ENCODE measurements at regions not wholly inside any gene's neighbourhood (a gene's known extent, or its start where the extent isn't known, plus 50 kb on each side); places are given as distances from the start of the nearest gene placed in this dataset.
A peak's percentile ranks its signal among the peaks of the same experiment; 100 is the strongest.

- no peak for DNase-seq
These were observed 187.8 kb downstream of the MYLK4 start for GRCh38 chr6:2562721-2563451.

- DNase-seq, result no peak
These were observed 189.6 kb downstream of the MYLK4 start for GRCh38 chr6:2560917-2561698.

DNA sequence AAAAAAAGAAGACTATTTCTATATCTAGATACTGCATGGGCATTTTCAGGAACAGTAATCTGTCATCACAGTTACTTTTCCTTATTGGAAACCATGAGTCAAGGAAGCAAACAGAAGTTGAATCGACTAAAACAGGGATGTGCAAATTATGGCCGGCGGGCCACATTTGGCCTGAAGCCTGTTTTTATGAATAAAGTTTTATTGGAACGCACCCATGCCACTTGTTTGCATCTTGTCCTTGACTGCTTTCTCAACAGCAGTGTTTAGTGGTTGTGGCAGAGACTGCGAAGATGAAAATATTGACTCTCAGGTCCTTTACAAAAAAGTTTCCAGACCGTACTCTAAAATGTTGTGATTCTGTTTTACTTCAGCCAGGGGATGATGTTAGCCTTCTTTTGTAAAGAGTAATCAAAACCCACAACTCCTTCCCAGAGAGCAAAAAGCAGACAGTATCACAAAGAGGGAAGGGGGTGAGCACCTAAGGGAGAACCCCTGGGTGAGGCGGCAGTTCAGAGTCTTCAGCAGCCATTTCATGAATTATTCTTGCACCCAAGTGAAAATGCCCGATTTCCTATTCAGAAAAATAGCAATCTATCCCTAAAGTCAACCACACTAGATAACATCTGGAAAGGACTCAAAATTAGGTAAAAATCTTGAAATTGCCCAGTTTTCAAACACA lies 190.4 kb downstream of the MYLK4 start:
- no peak for DNase-seq

DNA sequence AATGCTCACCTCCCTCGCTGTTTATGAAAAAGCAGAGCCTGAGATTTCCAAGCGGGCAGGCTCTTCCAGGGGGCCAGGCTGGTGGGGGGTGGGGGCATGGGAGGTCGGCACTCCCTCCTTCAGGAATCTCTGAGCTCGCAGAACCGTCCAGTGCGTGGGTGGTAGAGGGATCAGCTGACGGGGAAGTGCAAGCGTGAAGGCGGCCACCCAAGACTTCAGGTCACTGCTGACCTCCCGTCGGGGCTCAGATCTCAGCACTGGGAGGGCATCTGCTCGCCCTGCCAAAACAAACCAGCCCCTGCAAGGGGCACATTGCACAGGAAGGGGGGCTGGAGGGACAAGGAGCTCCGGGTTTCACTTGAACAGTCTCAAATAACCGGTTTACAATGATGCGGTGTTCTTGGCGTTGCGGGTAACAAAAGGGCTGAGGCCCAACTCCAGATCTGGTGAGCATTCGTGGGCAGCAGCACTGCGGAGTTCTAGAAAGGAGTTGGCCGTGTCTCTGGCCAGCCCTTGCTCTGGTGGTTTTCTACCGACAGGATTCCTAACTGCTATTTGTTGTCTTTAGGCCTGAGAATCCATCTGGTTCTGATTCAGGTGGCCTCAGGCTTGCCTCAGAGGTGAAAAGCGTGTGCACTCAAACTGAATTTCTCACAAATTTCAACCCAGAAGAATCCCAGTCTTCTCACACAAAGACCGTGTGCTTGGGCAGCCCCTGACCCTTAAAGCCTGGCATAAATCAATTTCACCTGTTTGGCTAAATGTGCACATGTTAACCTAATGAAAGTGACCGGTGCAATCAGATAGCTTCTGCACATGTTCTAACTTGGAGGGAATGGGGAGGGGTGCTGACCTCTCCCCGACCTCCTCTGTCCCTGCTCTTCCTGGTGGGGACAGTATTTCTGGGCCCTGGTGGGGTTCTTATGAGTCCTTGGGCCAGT lies 191.6 kb downstream of the MYLK4 start:
- DNase-seq, result no peak

GRCh38 chr6:2558098-2558680 lies 192.5 kb downstream of the MYLK4 start:
- no peak for DNase-seq

DNA sequence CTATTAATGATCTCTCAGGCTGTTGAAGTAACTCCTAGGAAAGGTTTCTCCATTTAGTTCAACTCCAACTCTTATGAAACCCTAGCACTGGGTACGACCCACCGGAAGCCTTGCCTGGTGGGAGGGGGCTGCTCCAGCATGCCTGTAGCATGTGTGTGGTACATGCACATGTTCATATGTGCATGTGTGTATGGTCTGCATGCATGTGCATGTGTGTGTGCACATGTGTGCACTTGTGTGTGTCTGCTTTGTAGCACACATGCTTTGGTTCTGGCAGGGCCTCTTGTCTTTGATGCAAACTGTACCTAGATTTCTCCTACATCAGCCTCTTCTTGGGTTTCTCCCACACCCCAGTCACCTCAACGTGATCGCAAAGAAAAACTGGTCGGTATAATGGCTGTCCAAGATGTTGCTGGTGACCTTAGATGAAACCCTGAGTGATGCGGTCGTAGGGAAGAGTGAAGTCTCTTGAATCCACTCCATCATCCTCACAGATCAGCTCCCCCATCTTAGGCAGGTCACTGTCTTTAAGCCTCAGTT lies 193.5 kb downstream of the MYLK4 start:
- DNase-seq, result no peak

DNA sequence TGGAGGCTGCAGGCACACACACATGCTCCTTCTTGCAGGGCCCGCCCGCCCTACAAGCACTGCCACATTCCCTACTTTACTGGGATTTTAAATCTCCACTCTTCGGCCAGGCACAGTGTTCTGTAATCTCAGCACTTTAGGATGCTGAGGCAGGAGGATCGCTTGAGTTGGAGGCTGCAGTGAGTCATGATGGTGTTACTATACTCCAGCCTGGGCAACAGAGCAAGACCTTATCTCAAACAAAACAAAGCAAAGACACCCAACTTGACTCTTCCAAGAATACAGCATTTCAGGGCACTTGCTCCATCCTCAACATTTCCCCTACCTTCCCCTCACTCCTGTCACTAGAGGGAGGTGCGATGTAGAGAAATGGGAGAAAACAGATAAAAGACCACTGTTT lies 194.0 kb downstream of the MYLK4 start:
- DNase-seq, result no peak

- no peak for DNase-seq
These were observed 196.0 kb downstream of the MYLK4 start for GRCh38 chr6:2554651-2555260.

DNA sequence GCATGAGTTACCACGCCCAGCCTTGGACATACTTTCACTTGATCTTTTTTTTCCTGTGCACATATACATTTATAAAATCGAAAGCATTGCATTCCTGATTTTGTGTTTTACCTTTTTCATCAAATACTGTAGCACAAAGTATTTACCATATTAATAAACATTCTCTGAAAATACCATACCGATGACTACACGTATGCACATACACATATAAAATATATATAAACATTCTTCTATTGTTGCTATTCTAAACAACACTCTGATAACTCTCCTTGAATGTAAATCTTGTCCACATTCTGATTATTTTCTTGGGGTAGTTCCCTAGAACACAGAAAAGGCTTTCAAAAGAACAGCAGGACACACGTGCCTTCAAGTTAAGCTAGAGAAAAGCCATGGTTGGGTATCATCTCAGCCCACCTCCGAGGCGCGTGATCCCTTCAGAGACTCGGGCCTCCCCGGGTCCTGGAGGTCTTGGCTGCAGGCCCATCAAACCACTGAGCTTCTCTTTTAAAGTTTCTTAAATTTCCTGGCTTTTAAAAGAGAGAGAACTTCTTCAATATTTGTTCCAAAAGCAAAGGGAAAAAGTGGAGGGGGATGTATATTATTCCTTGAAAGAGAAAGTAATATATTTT lies 198.1 kb downstream of the MYLK4 start:
- no peak for DNase-seq

DNA sequence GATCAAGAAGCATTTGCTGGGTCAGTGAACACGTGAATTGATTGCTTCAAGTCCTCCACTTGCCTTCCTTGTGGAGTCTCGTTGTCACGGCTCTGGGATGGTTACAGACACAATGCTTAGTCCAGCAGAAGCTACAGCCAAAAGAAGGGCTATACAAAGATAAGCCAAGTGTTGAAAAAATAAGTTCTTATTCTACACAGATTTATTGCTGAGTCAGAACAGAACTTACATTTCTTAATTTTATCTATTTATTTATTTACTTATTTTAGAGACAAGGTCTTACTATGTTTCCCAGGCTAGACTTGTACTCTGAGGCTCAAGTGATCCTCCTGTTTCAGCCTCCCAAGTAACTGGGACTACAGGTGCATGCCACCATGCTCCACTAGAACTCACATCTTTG lies 199.0 kb downstream of the MYLK4 start:
- no peak for DNase-seq

- DNase-seq, result no peak
These were observed 200.5 kb downstream of the MYLK4 start for GRCh38 chr6:2550247-2550646.

DNA sequence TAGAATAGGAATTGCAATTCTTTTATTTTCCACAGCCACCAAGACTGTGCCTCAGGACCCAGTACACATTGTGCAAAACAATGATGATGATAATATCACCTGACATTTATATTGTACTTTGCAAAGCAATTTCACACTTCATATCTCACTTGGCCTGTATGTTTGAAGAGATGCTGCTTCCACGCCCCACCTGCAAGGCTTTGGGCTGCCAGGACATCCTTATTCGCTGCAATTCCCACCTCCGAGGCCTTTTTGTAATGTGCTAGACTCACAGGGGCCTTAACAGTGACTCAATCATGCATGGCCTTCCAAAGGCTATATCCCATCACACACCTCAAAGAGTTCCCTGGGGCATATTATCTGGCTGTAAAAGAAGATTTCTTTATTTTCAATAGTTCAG lies 200.9 kb downstream of the MYLK4 start:
- DNase-seq, result no peak

- DNase-seq, result no peak
These were observed 203.4 kb downstream of the MYLK4 start for GRCh38 chr6:2547355-2547754.

DNA sequence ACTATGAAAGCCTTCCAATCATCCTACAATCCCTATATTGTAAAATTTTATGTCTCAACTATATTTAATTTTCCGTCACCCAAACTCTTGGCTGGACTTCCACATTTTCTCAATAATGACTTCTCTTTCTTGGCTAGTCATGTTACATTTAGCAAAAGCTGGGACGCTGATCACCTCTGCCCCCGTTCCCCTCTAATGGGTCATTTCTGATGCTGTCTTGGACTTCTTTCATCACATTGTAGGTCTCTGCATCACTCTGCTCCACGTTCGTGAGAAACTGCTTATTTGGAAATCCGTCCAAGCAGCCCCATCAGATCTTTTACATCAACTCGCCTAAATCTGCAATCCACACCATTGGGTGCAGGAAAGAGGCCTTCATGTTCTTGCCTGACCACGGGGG lies 203.8 kb downstream of the MYLK4 start:
- no peak for DNase-seq

DNA sequence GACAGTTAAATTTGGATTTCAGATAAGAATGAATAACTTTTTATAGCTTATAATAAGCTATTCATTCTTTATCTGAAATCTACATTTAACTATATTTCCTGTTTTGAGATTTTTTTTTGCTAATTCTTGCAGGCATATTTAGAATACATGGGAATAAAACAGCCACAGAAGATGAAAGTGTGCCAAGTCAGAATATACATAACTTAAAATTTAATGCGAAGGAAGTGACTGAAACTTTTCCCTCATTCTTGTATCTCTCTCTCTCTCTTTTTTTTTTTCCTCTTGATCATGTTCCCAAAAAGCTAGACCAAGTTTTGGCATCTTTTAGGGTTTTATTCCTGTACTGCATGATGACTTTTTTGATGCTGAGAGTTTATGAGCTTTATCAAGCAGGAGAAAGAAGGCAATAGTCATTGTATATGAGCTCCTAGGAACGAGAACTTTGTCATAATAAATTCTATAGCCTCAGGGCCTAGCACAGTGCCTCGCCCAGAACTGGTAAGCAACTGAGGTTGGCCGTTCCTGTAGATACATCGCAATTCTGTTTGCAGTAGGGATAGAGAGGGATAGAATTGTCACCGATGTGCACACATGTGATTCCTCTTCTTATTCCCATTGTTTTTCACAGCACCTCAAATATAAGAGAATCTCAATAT lies 205.2 kb downstream of the MYLK4 start:
- DNase-seq, result no peak

DNA sequence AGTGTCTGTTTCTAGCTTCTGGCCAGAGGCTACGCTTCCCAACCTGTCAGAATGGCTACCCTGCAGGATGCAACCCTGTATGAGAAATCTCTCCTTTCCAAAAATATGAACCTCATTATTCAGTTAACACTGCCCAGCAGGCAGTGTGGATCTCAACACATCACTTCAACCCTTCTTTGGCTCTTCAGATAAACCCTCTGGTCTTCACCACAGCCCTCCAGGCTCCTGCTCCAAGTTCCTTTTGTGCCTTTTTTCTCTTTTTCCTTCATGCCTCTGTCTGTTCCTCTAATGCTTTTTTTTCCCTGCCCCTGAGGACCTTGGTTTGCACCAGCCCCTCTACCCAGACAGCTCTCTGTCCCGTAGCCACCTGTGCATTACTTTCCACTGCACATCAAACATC lies 207.4 kb downstream of the MYLK4 start:
- no peak for DNase-seq

DNA sequence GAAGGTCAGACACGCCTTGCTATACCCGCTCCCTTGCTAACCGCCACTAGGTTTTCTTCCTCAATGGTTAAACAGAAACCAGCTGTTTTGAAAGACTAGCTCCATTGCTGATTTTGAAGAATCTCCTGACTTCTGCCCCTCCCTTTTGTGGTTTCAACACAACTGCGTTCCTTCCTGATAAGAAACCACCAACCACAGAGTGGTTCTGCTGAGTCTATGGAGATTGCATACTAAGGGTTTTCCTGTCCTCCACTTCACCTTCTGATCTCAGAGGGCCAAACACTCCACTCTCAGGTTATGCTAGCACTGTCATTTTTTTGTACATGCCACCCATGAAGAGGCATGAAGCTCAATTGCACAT lies 207.9 kb downstream of the MYLK4 start:
- peak; percentile 25 for DNase-seq

DNA sequence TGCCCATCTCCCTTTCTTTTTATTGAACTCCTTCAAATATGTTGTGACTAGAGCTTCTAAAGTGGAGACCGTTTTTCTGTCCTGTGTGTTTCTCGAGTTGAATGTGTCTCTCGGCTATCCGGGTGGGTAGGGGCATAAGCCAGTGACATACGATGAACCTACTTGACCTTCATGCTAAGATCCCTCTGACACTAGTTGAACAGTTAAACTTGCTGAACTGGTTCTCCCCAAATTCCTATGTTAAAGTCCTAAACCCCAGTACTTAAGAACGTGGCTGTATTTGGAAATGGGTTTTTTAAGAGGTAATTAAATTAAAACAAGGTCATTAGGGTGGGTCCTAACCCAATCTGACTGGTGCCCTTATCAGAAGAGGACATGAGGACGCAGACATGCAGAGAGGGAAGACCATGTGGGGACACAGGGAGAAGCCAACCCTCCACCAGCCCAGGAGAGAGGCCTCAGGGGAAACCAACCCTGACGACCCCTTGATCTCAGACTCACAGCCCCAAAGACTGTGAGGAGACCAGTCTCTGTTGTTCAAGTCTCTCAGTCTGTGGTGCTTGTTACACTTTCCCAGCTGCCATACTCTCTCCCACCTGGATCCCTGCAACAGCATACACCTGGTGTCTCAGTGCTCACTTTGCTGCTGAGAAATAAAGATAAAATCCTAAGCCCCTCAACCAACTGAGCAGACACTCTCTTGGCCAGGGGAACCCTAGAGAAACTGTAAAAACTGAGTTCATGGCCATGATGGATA lies 208.4 kb downstream of the MYLK4 start:
- DNase-seq, result no peak

- DNase-seq, result no peak
These were observed 214.3 kb downstream of the MYLK4 start for GRCh38 chr6:2536451-2536850.

DNA sequence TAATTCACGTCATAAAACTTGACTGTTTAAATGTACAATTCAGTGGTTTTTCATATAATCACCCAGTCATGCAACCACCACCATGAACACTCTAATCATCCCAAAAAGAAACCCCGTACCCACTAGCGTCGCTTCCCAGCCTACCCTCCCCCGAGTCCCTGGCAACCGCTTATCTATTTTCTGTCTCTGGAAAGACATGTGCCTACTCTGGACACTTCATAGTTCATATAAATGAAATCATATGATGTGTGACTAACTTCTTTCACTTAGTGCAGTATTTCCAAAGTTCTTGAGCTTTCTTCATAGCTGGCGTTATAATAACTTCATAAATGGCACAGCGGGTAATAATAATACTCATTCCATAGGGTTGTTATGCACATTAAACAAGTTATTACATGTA lies 215.2 kb downstream of the MYLK4 start:
- no peak for DNase-seq
